ENCODE measurements at regions not wholly inside any gene's neighbourhood (a gene's known extent, or its start where the extent isn't known, plus 50 kb on each side); places are given as distances from the start of the nearest gene placed in this dataset.
A peak's percentile ranks its signal among the peaks of the same experiment; 100 is the strongest.

DNA sequence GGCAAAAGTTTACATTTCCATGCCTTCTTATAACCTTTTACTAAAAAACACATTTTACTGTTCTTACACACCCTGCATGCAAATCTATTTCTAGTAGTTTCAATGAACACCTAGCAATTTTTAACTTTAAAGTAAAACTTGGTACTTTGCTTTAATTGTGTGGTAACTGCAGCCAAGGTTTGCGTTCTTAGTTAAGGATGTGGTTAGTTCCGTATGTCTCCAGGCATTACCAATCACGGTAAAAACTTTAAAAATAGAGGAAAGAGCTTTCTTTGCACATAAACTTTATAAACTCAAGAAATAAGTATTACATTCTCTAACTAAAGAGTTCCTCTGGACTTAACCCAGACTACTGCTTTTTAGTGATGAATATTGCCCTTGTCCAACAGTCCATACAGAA is 795.2 kb downstream of the SLC16A7 start:
- no peak for DNase-seq

DNA sequence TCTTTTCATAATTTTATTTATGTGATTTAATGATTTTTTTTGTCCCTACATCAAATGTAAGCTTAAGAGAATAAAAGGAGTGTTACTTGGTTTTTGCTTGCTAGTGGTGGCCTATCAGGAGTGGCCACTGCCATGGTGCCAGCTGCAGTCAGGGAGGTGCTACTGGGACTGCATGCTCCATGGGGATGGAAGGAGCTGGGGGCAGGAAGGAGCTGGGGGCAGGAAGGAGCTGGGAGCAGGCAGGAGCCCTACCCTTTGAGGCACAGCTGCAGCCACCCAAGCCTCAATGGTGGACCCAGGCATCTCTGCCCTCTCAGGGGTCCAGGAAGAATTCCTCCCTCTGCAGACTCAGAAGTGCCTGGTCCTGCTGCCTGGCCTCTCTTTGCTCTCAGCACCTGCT is 796.0 kb downstream of the SLC16A7 start:
- no peak for DNase-seq

DNA sequence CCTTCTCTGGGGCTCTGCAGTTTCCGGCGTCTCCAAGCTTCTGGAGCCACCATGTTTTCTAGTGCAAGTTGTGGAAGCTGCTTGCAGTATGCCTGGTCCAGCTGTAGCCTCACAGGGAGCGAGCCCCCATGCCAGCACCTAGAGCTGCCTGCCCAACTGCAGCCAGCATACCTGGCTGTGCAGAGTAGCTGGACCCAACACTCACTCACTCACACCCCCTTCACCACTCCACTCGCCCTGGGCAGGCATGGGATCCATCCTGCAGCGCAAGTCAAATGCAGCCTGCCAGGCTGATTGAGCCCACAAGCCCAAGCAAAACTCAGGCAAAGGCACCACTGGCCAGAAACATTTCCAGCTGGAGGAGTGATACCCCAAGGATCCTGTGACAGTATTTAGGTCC is 797.3 kb downstream of the SLC16A7 start:
- no peak for DNase-seq

DNA sequence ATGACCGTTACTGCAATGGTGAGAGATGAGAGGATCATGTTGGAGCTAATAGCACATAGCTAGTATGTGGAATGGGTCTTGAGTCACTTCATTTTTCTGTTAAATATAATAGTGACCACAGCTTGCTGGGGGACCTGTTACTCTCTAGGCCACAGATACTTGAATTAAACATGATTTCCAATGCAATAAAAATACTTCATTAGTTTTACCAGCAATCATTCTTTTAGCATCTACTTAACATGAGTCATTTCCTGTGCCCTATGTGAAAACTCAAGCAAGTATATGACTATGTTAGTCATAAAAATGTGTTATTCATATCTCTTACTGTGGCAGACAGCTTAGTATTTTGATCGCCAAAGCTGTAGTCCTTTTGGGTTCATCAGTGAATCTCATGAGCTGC is 798.8 kb downstream of the SLC16A7 start:
- DNase-seq: no peak

DNA sequence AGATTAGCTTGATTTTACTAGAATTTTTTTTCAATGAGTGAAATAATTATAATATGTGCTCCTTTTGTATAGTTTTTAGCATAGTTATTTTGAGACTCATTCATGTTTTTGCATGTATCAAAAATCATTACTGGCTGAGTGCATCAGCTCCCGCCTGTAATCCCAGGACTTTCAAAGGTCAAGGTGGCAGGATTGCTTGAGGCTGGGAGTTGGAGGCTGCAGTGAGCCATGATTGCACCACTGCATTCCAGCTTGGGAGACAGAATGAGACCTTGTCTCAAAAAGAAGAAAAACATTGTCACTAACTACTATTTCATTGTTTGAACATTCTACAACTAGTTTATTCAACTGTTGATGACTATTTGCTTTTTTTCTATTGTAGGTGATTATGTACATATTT is 802.7 kb downstream of the SLC16A7 start:
- DNase-seq: no peak

DNA sequence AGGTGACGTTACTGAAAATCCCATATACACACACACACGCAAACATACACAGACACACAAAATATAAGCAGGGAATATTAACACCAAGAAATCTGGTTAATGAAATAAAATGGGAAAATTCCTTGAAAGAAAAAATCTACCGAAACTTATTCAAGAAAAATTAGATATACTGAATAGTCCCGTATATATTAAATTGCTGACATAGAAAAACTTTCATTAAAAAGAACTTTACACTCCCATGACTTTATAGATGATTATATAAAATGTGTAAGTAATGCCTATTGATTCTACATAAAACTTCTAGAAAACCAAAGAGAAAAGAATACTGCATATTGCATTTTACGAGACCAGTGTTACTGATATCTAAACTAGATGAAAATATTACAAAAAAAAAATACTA is 803.2 kb downstream of the SLC16A7 start:
- no peak for DNase-seq

DNA sequence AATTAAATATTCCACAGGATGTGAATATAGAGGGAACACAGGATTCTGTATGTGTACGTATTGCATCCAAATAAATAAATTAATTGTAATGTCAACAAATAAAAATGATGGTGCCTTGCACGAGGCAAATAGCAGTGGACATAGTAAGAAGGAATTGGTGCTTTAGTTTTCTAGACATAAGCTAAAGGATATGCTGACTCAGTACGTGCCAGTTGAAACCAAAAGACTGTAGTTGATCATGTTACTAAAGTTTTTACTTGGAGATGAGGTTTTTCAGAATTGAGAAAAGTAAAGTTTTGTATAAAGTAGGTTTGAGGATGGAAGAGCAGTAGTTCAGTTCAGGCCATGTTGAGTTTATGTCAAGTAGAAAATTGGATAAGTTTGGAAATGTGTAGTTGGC is 807.2 kb downstream of the SLC16A7 start:
- no peak for DNase-seq

DNA sequence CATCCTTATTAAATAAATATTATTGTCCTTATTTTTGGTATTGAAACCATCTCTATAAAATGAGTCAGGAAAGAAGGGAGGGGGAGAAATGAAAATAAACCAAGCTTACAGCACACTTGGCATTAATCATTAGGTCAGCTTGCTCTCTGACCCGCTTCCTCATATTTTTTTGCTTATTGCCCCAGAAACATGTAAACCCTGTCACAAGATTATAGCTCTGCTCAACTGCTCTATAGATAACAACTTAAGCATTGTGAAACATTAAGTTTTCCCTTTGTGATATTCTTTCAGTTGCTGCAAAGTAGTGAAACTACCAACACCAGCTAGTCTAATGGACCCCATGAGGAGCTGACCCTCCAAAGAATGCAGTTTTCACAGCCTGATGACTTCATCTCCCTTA is 819.5 kb downstream of the SLC16A7 start:
- no peak for DNase-seq

DNA sequence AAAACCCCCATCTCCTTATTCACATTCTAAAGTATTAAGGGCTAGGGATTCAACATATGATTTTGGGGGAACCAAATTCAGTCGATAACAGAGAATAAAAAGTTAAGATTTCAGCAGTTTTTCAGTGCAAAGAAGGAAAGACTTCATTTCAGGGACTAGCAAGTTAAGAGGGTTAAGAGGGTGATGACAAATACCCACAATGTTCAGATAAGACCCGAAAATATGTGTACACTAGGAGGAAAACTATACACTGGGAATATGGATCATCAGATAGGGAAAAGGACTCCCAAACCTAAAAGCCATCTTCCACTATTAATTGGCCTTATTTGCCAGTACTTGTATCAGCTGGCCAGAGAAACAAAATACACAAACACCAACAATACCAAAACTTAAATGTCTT is 824.2 kb downstream of the SLC16A7 start:
- DNase-seq: no peak

DNA sequence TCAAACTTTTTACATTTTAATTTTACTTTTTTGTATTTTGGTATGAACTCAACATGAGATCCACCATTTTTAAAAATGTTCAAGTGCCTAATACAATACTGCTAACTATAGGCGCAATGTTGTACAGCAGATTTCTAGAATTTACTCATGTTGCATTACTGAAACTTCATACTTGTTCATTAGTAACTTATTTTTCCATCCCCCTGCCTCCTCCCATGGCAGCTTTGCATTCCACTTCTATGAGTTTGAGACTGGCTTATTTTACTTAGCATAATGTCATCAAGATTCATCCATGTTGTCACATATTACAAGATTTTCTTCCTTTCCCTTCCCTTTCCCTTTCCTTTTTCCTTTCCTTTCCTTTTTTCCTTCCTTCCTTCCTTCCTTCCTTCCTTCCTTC is 825.9 kb downstream of the SLC16A7 start:
- no peak for DNase-seq

DNA sequence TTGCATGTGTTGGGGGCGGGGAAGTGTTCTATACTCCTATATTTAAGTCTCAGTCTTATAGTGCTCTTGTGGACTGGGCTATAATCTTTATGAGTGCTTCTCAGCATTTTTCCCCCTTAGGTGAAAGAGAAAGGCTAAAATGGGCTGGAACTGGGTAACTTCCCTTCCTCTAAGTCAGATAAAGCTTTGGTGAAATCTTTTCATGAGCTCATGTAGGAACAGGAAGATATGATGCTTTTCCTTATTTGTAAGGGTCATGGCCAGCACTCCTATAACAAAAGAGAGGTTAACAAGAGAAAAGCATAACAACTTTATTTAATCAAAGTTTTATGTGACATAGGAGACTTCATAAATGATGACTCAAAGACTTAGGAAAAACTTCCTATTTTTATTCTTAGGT is 841.5 kb downstream of the SLC16A7 start:
- no peak for DNase-seq

DNA sequence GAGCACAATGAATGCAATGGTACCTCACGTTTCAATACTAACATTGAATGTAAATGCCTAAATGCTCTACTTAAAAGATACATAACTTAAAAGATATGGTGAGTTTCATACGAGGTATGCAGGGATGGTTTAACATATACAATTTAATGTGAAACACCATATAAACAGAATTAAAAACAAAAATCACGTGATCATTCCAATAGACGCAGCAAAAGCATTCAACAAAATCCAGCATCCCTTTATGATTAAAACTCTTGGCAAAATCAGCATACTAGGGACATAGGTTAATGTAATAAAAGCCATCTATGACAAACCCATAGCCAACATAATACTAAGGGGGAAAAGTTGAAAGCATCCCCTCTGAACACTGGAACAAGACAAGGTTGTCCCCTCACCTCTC is 845.7 kb downstream of the SLC16A7 start:
- DNase-seq: no peak

DNA sequence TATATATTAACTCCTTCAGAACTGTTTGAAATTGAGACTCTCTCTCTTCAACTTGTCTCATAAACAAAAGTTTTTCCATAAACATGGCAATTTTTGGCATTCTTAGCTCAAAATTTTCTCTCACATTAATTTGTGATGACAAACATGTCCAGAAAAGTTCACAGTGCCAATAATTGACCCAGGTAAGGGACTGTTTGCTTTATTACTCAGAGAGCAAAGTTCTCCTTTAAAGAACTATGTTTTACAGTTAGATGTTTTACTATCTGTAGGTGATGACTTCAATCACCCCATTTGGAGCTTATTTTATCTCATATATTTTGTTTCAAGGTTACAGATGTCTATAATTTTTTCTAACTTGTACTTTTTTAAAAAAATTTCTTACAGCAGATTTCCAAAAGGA is 855.6 kb downstream of the SLC16A7 start:
- DNase-seq: no peak

DNA sequence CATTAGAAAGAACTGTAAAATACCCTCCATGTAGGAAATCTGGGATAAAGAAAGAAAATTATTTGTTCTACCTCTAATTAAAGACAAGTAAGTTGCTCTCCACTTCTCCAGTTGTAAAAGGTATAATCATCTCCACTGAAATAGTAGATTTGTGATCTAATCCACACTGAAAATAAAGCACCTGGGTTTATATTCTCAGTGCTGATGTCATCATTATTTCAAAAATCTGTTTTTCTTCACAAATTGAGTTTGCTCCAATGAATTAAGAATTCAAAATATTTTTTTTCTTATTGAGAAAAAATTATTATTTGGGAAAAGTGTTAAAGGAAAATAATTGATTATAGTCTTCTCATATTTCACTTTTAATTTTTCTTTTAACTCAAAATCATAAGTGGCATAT is 869.2 kb downstream of the SLC16A7 start:
- no peak for DNase-seq

DNA sequence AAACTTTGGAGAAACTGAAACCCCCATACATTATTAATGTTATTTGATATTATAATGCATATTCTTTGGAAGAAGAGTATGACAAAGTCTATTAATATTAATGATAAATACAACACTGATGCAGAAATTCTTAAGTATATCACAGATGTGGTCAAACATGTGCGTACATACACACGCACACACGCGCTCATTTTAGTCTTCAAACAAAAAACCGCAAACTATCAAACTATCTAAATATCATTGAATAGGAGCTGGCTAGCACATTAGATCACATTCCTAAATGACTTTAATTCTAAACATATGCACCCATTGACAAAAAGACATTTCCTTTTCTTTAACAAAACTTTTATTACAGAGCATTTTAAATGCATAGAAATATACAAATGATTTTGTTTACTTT is 872.7 kb downstream of the SLC16A7 start:
- DNase-seq: no peak

DNA sequence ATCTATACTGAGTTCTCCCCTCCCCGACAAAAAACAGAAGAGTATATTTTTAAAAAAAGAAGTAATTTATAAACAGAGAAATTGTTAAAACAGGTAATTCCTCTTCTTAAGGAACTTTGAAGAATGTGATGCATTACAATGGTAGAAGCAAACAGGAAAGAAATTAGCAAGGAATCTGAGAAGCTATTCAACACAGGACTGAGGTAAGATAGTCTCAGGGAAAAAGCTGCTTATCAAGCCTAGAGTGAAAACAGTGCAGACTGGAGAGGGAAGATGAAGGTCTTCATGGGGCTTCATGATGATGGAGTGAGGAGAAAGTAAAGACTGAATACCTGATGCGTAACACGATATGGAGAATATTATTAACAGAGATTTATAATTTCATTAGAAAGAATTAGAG is 880.0 kb downstream of the SLC16A7 start:
- DNase-seq: no peak

DNA sequence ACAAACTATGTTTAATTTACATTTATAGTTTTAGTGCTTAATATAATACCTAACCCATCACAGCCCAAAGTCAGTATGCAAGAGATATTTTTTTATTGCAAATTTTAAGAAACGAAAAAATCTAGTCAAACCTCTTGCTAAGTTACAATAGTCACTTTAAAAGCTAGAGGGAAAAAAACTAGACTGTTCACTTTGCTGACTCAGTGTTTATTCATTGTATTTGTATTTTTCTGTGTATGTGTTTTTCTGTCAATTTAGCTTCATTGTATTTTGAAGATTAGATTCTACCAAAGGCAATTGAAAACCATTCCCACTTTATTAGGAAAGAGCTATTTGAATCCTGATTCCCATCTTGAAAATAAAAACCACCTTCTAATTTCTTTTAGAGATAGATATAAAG is 891.5 kb downstream of the SLC16A7 start:
- no peak for DNase-seq

DNA sequence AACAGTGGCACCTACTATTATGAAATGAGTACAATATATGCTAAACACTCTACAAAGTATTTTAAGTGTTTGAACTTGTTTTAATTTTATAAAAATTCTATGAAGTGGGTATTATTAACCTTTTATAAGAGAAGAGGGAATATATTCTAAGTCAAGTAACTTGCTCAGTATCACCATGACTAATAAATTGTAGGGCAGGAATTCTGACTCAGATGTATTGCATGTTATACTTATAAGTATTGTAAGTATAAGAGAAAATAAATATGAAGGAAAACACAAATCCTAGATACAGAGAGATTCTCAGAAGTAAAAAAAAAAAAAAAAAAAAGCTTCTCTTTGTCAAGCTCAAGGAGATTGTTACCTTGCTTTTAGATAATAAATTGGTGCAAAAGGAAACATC is 893.2 kb downstream of the SLC16A7 start:
- no peak for DNase-seq

DNA sequence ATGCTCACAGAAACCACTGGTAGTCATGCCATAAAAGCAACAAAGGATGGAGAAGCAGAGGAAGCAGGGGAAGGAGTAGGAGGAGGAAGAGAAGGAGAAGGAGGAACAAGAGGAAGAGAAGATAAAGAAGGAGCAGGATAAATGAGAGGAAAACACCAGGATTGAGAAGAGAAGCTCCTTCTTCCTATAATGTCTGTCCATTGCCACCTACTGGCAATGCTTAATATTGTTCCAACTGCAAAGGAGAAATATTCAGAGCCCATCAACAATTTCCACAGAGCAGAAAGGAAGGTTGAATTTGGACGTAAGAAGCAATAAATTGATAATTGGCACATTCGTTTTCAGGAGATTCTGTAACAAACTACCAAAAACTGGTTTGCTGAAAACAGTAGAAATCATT is 898.4 kb downstream of the SLC16A7 start:
- DNase-seq: peak; percentile 22

DNA sequence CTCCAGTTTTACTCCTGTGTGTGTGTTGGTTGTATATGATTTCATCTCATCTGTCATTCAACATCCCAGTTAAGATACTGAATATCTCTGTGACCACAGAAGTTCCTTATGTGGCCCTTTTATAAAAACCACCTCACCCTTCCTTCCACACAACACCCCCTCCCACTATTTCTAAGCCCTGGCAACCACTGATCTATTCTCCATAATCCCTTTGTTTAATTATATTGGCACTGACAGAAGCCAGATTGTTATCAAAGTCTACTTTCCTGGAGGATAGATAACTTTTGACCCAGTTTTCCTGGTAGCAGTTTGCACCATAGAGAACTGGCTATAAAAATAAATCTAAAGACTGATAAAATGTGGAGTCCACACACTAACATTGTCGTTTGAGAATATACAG is 902.8 kb downstream of the SLC16A7 start:
- no peak for DNase-seq

DNA sequence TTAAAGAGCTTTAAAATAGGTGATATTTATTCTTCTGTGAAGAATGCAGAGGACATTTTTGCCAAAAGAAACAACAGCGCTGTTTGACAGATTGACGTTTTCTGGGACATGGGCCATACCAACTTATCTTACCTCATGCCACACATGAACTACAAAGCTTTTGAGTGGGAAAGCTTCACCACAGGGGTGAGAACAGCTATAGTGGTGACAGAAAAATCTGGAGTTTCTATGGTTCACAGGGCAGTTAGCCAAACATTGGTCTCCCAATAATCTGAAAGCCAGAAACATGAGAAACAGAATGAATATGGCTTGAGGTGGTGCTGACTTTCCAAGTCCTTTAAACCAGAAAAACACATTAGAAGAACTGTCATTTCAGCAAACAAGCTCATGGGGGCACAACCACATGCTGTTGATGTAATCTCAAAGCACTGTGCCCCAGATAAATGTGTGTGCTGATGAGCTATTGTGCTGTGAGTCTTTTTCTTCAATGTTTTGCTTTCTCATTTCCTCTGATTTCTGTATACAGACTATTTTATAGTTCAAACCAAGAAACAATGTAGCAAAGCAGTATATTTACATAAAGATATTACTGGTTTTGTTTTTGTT is 905.4 kb downstream of the SLC16A7 start:
- DNase-seq: no peak

DNA sequence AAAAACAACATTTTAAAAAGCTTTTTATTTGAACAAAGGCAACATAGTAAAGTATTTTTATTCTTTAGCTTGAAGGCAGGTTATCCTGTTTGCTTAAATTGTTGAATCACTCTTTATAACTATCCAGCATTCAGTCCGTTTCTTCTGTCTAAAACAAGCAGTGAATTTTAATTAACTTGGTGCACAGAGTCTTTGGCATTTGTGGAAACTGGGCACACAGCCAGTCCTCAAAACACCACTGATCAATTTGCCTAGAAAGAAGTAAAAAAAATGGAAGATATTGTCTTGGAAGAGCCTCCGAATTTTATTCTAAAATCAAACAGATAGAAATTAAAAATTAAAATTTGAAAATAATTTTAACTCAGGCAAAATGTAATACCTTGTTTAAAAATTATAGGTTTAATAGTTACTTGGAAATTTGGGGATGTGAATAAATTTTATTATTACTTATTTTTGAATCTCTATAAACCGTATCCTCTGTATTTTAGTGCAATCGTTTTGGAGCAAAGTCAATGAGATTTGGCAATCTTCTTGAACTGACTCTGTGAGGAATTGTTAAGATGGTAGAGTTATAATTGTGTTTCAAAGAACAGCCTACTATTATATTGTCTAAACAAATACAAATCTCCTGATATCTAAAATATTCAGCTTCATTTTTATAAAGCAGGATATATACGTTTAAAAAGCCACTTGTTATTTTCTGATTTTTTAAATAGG is 927.0 kb downstream of the SLC16A7 start:
- DNase-seq: no peak

DNA sequence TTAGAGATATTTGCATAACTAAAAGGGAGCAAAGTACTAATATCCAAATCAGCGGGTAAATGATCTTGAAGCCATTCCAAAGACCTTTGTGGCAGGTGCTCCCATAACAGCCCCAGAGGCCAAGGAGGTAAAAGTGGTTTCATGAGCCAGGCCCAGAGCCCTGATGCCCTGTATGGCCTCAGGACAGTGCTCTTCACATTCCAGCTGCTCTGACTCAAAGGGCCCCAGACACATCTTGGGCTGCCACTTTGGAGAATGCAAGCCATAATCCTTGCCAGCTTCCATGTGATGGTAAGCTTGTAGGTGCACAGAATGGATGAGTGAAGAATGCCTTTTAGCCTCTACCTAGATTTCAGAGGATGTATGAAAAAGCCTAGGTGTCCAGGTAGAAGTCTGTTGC is 933.4 kb downstream of the SLC16A7 start:
- no peak for DNase-seq

DNA sequence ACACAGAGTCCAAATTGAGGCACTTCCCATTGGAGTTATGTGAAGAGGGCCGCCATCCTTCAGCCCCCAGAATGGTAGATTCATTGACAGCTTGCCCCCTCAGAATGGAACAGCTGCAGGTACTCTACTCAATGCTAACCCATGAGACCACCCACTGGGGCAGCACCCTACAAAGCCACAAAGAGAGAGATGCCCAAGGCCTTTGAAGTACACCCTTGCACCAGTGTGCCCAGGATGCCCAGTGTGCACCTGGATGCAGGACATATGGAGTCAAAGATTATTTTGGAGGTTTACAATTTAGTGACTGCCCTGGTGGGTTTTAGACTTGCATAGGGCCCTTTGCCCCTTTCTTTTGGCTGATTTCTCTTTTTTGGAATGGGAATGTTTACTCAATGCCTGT is 933.9 kb downstream of the SLC16A7 start:
- no peak for DNase-seq

DNA sequence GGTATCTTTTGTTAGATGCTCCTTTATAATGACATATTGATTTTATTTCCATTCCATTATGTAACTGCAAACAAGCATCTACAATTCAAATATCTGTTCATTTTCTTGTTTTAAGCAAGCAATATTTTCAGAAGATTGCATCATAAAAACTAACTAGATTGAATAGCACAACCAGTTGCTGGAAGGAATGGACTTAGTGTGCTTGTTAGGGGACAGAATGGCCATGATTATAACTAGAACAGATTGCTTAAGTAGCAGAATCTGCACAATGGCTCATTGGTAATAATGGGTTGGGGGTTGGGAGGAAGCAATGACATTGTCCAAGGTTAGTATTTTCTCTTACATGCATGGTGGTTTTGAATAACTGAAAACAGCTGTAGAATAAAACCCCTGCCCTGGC is 939.5 kb downstream of the SLC16A7 start:
- peak; percentile 18 for DNase-seq

Measured in retina (tissue), 1 donor.